GM23338 (cell line): ENCODE measurements at regions not wholly inside any gene's neighbourhood (a gene's known extent, or its start where the extent isn't known, plus 50 kb on each side); places are given as distances from the start of the nearest gene placed in this dataset.

ENCODE experiments used
- ATAC-seq: fragments of 200-7000 bp; cut with Tn5 transposase; 3 replicates; pipeline ENCODE4 v1.9.1; 2020
- DNase-seq: peaks from one replicate; pipeline ENCODE4 v3.0.0-alpha.2; 2015; ENCODE audit warnings: low spot score
- H2AFZ ChIP-seq: fragments of 200-600 bp; sonication (generic); 2 replicates; pipeline ENCODE4 v1.8.0; 2016; ENCODE audit warnings: antibody characterized with exemption, mild to moderate bottlenecking, moderate library complexity
- H3F3A ChIP-seq: fragments of 200-600 bp; sonication (generic); replicated peaks from 2 replicates; pipeline ENCODE4 v1.8.0; 2017; ENCODE audit warnings: antibody characterized with exemption, mixed run types, low read depth
- H3K27ac ChIP-seq: fragments of 200-600 bp; sonication (generic); 2 replicates; pipeline ENCODE4 v1.6.1; 2016; ENCODE audit warnings: low read depth
- H3K27me3 ChIP-seq: fragments of 200-600 bp; sonication (generic); 2 replicates; pipeline ENCODE4 v1.8.0; 2016; ENCODE audit warnings: mild to moderate bottlenecking, mixed run types, moderate library complexity; ENCODE audit not compliant: insufficient read depth
- H3K36me3 ChIP-seq: fragments of 200-600 bp; sonication (generic); 2 replicates; pipeline ENCODE4 v1.8.0; 2016; ENCODE audit warnings: mild to moderate bottlenecking; ENCODE audit not compliant: insufficient read depth
- H3K4me1 ChIP-seq: fragments of 200-600 bp; sonication (generic); 2 replicates; pipeline ENCODE4 v1.8.0; 2016; ENCODE audit warnings: mild to moderate bottlenecking, moderate library complexity; ENCODE audit not compliant: insufficient read depth
- H3K4me2 ChIP-seq: fragments of 200-600 bp; sonication (generic); 2 replicates; pipeline ENCODE4 v1.7.1; 2017; ENCODE audit warnings: mixed run types
- H3K4me3 ChIP-seq: fragments of 200-600 bp; sonication (generic); 2 replicates; pipeline ENCODE4 v1.6.1; 2016; ENCODE audit warnings: mixed run types
- H3K79me2 ChIP-seq: fragments of 200-600 bp; sonication (generic); replicated peaks from 2 replicates; pipeline ENCODE4 v1.8.0; 2017; ENCODE audit warnings: mild to moderate bottlenecking; ENCODE audit not compliant: insufficient read depth
- H3K9me2 ChIP-seq: fragments of 200-600 bp; sonication (generic); 2 replicates; pipeline ENCODE4 v1.8.0; 2017; ENCODE audit not compliant: insufficient read depth
- H4K20me1 ChIP-seq: fragments of 200-600 bp; sonication (generic); replicated peaks from 2 replicates; pipeline ENCODE4 v1.8.0; 2017; ENCODE audit warnings: mild to moderate bottlenecking; ENCODE audit not compliant: insufficient read depth
- H3K27ac Mint-ChIP-seq: 2 replicates; pipeline ENCODE4 v1.8.0; 2020; ENCODE audit warnings: inconsistent platforms, mild to moderate bottlenecking, moderate library complexity, mixed read lengths
- H3K27me3 Mint-ChIP-seq: 3 replicates; pipeline ENCODE4 v1.8.0; 2022; ENCODE audit warnings: low read depth, mild to moderate bottlenecking, moderate library complexity, mixed read lengths, inconsistent platforms; ENCODE audit not compliant: insufficient read depth, poor library complexity
- H3K36me3 Mint-ChIP-seq: 3 replicates; pipeline ENCODE4 v1.8.0; 2021; ENCODE audit warnings: low read depth, mild to moderate bottlenecking, inconsistent platforms, moderate library complexity, mixed read lengths
- H3K4me1 Mint-ChIP-seq: 3 replicates; pipeline ENCODE4 v1.8.0; 2020; ENCODE audit warnings: mild to moderate bottlenecking, inconsistent platforms, mixed read lengths
- H3K4me3 Mint-ChIP-seq: 3 replicates; pipeline ENCODE4 v1.8.0; 2021; ENCODE audit warnings: moderate library complexity, mild to moderate bottlenecking, inconsistent platforms, mixed read lengths
- H3K9me3 Mint-ChIP-seq: 3 replicates; pipeline ENCODE4 v1.8.0; 2020; ENCODE audit warnings: moderate library complexity, mild to moderate bottlenecking, inconsistent platforms, mixed read lengths
- CREB1 ChIP-seq: fragments of 250-450 bp; sonication (Bioruptor Pico); IDR thresholded peaks from 2 replicates; pipeline ENCODE4 v1.5.0; 2020; ENCODE audit warnings: low read depth, mild to moderate bottlenecking, moderate library complexity
- EZH2phosphoT487 ChIP-seq: fragments of 200-600 bp; sonication (generic); IDR thresholded peaks from one replicate; pipeline ENCODE4 v1.8.1; 2018; ENCODE audit warnings: antibody characterized with exemption; ENCODE audit not compliant: unreplicated experiment
- JUNB ChIP-seq: IDR thresholded peaks from one replicate; pipeline ENCODE4 v1.6.1; 2016; ENCODE audit warnings: antibody characterized with exemption; ENCODE audit not compliant: unreplicated experiment
- NANOG ChIP-seq: IDR thresholded peaks from 2 replicates; pipeline ENCODE4 v1.6.1; 2016; ENCODE audit warnings: antibody characterized with exemption, borderline replicate concordance
- STAT1 ChIP-seq: IDR thresholded peaks from one replicate; pipeline ENCODE4 v1.6.1; 2016; ENCODE audit warnings: antibody characterized with exemption; ENCODE audit not compliant: unreplicated experiment
- ZNF331 ChIP-seq: fragments of 250-450 bp; sonication (Bioruptor Pico); IDR thresholded peaks from 2 replicates; pipeline ENCODE4 v1.5.0; 2020; ENCODE audit warnings: low read depth, mild to moderate bottlenecking, moderate library complexity
- TF ChIP-seq, protein P1 (sequence below): fragments of 250-450 bp; sonication (Bioruptor Pico); IDR thresholded peaks from 2 replicates; pipeline ENCODE4 v1.5.0; 2020; ENCODE audit warnings: mild to moderate bottlenecking, moderate library complexity
- TF ChIP-seq, protein P2 (sequence below): IDR thresholded peaks from 2 replicates; pipeline ENCODE4 v1.6.1; 2016; ENCODE audit warnings: antibody characterized with exemption
- TF ChIP-seq, protein P3 (sequence below), 2 experiments: fragments of 200-600 bp in 1 of 2; sonication (generic) in 1 of 2; conservative IDR thresholded peaks; 2 replicates each; pipeline versions ENCODE4 v1.5.1 to v1.6.1; 2016 to 2017; ENCODE audit warnings: antibody characterized with exemption in 2 of 2, low read depth in 2 of 2, mild to moderate bottlenecking in 2 of 2, moderate library complexity in 1 of 2

DNA sequence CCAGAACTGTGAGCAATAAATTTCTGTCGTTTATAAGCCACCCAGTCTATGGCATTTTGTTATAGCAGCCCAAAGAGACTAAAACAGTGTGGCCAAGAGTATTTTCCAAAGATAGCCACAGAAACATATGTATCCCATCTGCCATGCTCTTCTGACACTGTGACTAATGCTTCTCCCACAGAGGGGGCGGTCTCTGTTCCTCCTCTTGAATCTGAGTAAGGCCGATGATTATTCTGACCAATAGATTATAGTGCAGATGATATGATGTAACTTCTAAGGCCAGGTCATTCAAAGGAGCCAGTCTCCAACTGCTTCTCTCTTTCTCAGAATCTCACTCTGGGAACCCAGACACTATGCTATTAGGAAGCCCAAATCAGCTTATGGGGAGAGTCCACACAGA lies 570.7 kb downstream of the BCOR start:
- TF ChIP-seq JUNB (no peak), EZH2phosphoT487 (no peak), NANOG (no peak), ZNF331 (CRISPR knock-in tag) (no peak), STAT1 (no peak), CREB1 (CRISPR knock-in tag) (no peak)
- TF ChIP-seq, protein P1, sequence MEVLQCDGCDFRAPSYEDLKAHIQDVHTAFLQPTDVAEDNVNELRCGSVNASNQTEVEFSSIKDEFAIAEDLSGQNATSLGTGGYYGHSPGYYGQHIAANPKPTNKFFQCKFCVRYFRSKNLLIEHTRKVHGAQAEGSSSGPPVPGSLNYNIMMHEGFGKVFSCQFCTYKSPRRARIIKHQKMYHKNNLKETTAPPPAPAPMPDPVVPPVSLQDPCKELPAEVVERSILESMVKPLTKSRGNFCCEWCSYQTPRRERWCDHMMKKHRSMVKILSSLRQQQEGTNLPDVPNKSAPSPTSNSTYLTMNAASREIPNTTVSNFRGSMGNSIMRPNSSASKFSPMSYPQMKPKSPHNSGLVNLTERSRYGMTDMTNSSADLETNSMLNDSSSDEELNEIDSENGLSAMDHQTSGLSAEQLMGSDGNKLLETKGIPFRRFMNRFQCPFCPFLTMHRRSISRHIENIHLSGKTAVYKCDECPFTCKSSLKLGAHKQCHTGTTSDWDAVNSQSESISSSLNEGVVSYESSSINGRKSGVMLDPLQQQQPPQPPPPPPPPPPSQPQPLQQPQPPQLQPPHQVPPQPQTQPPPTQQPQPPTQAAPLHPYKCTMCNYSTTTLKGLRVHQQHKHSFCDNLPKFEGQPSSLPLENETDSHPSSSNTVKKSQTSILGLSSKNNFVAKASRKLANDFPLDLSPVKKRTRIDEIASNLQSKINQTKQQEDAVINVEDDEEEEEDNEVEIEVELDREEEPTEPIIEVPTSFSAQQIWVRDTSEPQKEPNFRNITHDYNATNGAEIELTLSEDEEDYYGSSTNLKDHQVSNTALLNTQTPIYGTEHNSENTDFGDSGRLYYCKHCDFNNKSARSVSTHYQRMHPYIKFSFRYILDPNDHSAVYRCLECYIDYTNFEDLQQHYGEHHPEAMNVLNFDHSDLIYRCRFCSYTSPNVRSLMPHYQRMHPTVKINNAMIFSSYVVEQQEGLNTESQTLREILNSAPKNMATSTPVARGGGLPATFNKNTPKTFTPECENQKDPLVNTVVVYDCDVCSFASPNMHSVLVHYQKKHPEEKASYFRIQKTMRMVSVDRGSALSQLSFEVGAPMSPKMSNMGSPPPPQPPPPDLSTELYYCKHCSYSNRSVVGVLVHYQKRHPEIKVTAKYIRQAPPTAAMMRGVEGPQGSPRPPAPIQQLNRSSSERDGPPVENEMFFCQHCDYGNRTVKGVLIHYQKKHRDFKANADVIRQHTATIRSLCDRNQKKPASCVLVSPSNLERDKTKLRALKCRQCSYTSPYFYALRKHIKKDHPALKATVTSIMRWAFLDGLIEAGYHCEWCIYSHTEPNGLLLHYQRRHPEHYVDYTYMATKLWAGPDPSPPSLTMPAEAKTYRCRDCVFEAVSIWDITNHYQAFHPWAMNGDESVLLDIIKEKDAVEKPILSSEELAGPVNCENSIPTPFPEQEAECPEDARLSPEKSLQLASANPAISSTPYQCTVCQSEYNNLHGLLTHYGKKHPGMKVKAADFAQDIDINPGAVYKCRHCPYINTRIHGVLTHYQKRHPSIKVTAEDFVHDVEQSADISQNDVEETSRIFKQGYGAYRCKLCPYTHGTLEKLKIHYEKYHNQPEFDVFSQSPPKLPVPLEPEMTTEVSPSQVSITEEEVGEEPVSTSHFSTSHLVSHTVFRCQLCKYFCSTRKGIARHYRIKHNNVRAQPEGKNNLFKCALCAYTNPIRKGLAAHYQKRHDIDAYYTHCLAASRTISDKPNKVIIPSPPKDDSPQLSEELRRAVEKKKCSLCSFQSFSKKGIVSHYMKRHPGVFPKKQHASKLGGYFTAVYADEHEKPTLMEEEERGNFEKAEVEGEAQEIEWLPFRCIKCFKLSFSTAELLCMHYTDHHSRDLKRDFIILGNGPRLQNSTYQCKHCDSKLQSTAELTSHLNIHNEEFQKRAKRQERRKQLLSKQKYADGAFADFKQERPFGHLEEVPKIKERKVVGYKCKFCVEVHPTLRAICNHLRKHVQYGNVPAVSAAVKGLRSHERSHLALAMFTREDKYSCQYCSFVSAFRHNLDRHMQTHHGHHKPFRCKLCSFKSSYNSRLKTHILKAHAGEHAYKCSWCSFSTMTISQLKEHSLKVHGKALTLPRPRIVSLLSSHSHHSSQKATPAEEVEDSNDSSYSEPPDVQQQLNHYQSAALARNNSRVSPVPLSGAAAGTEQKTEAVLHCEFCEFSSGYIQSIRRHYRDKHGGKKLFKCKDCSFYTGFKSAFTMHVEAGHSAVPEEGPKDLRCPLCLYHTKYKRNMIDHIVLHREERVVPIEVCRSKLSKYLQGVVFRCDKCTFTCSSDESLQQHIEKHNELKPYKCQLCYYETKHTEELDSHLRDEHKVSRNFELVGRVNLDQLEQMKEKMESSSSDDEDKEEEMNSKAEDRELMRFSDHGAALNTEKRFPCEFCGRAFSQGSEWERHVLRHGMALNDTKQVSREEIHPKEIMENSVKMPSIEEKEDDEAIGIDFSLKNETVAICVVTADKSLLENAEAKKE (CRISPR knock-in tag), result no peak
- TF ChIP-seq, protein P2, sequence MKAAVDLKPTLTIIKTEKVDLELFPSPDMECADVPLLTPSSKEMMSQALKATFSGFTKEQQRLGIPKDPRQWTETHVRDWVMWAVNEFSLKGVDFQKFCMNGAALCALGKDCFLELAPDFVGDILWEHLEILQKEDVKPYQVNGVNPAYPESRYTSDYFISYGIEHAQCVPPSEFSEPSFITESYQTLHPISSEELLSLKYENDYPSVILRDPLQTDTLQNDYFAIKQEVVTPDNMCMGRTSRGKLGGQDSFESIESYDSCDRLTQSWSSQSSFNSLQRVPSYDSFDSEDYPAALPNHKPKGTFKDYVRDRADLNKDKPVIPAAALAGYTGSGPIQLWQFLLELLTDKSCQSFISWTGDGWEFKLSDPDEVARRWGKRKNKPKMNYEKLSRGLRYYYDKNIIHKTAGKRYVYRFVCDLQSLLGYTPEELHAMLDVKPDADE, result no peak
- TF ChIP-seq, protein P3, sequence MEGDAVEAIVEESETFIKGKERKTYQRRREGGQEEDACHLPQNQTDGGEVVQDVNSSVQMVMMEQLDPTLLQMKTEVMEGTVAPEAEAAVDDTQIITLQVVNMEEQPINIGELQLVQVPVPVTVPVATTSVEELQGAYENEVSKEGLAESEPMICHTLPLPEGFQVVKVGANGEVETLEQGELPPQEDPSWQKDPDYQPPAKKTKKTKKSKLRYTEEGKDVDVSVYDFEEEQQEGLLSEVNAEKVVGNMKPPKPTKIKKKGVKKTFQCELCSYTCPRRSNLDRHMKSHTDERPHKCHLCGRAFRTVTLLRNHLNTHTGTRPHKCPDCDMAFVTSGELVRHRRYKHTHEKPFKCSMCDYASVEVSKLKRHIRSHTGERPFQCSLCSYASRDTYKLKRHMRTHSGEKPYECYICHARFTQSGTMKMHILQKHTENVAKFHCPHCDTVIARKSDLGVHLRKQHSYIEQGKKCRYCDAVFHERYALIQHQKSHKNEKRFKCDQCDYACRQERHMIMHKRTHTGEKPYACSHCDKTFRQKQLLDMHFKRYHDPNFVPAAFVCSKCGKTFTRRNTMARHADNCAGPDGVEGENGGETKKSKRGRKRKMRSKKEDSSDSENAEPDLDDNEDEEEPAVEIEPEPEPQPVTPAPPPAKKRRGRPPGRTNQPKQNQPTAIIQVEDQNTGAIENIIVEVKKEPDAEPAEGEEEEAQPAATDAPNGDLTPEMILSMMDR (conservative IDR thresholded peaks at IDR 0.05; ENCODE audit: low read depth in 2 of 2), result no peak
- Mint-ChIP-seq H3K4me3 (no peak overlapping the region), H3K9me3 (0 out of 3 replicates have a peak, but pooled peaks cover 5% of the 10 kb centered on the region), H3K27me3 (peaks cover 2% of the 10 kb centered on the region), H3K27ac (no peak overlapping the region), H3K36me3 (no peaks in the 10 kb centered on the region), H3K4me1 (no peaks in the 10 kb centered on the region)
- no peak overlapping the region for H3K27ac ChIP-seq
- no peak for ATAC-seq
- no peak overlapping the region for H3K4me2 ChIP-seq
- H3K4me3 ChIP-seq, result no peak overlapping the region
- no peak overlapping the region for H2AFZ ChIP-seq
- no peaks in the 10 kb centered on the region for H4K20me1 ChIP-seq
- DNase-seq, result no peak
- no peaks in the 10 kb centered on the region for H3K9me2 ChIP-seq
- H3K27me3 ChIP-seq, result no peaks in the 10 kb centered on the region
- H3K79me2 ChIP-seq, result no peaks in the 10 kb centered on the region
- H3K4me1 ChIP-seq, result no peaks in the 10 kb centered on the region
- H3F3A ChIP-seq, result no peaks in the 10 kb centered on the region
- no peaks in the 10 kb centered on the region for H3K36me3 ChIP-seq
